ENCODE measurements at regions not wholly inside any gene's neighbourhood (a gene's known extent, or its start where the extent isn't known, plus 50 kb on each side); places are given as distances from the start of the nearest gene placed in this dataset.

GRCh38 chr5:118653872-118654271 is 334.5 kb downstream of the DTWD2 start:
- TF ChIP-seq POLR2AphosphoS5 (IDR thresholded peaks at IDR 0.05; ENCODE audit: low read depth, low read length) (no peak), POLR2A (IDR thresholded peaks at IDR 0.05; ENCODE audit: low read depth, low read length) (no peak), TAF1 (IDR thresholded peaks at IDR 0.05; ENCODE audit: low read depth, low read length) (no peak), SPI1 (IDR thresholded peaks at IDR 0.05; ENCODE audit: low read depth, low read length) (no peak), POU2F2 (IDR thresholded peaks at IDR 0.05; ENCODE audit: low read depth, low read length) (no peak), PAX5 (IDR thresholded peaks at IDR 0.05; ENCODE audit: insufficient read depth, low read length, severe bottlenecking) (no peak)
